Nephron (organoid): ENCODE measurements at regions not wholly inside any gene's neighbourhood (a gene's known extent, or its start where the extent isn't known, plus 50 kb on each side); places are given as distances from the start of the nearest gene placed in this dataset.
A peak's percentile ranks its signal among the peaks of the same experiment; 100 is the strongest.

Experiments
- H3K27ac Mint-ChIP-seq, 3 experiments: 2 replicates each; pipeline ENCODE4 v1.8.0; 2020; ENCODE audit warnings: mixed read lengths in 3 of 3, mild to moderate bottlenecking in 2 of 3, moderate library complexity in 1 of 3
- H3K27me3 Mint-ChIP-seq: 2 replicates; pipeline ENCODE4 v1.8.0; 2021; ENCODE audit warnings: low read depth, mild to moderate bottlenecking, moderate library complexity, mixed read lengths
- H3K36me3 Mint-ChIP-seq: 2 replicates; pipeline ENCODE4 v1.8.0; 2020; ENCODE audit warnings: low read depth, mixed read lengths
- H3K4me1 Mint-ChIP-seq: 2 replicates; pipeline ENCODE4 v1.8.0; 2020; ENCODE audit warnings: mixed read lengths
- H3K4me3 Mint-ChIP-seq, 3 experiments: 2 replicates each; pipeline ENCODE4 v1.8.0; 2020; ENCODE audit warnings: mild to moderate bottlenecking in 3 of 3, mixed read lengths in 3 of 3, moderate library complexity in 2 of 3
- H3K9me3 Mint-ChIP-seq: 2 replicates; pipeline ENCODE4 v1.8.0; 2020; ENCODE audit warnings: mixed read lengths
- CTCF ChIP-seq, 3 experiments: fragments of 200-600 bp; sonication (generic); IDR thresholded peaks; one replicate each; pipeline ENCODE4 v1.5.0; 2021; ENCODE audit warnings: antibody characterized with exemption in 3 of 3; ENCODE audit not compliant: unreplicated experiment in 3 of 3

GRCh38 chr12:42010257-42010656 is 134.4 kb downstream of the GXYLT1 start:
- no peaks in the 10 kb centered on the region for H3K9me3 Mint-ChIP-seq
- H3K27me3 Mint-ChIP-seq: no peaks in the 10 kb centered on the region
- H3K4me3 Mint-ChIP-seq: no peak overlapping the region
- no peaks in the 10 kb centered on the region for H3K4me1 Mint-ChIP-seq
- no peak for TF ChIP-seq CTCF (IDR thresholded peaks at IDR 0.05; ENCODE audit: unreplicated experiment in 3 of 3)
- no peaks in the 10 kb centered on the region for H3K36me3 Mint-ChIP-seq
- H3K27ac Mint-ChIP-seq: no peak overlapping the region

GRCh38 chr12:42008996-42009395 is 135.7 kb downstream of the GXYLT1 start:
- Mint-ChIP-seq H3K4me3 (no peak overlapping the region), H3K36me3 (no peaks in the 10 kb centered on the region), H3K9me3 (no peaks in the 10 kb centered on the region), H3K27ac (no peak overlapping the region), H3K27me3 (no peaks in the 10 kb centered on the region), H3K4me1 (no peaks in the 10 kb centered on the region)
- TF ChIP-seq CTCF (IDR thresholded peaks at IDR 0.05; ENCODE audit: unreplicated experiment in 3 of 3): no peak

DNA sequence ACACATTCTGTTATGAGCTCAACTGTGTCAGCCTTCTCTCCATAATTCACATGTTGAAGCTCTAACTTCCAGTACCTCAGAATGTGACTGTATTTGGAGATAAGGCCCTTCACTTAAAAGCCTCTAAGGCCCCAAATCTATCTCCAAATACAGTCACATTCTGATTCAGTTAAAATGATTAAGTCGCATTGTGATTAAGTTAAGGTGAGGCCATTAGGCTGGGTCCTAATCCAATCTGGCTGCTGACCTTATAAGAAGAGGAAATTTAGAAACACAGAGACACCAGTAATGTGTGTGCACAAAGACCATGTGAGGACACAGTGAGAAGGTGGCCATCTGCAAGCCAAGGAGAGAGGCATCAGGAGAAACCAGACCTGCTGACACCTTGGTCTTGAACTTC is 141.6 kb downstream of the GXYLT1 start:
- H3K36me3 Mint-ChIP-seq: no peaks in the 10 kb centered on the region
- H3K4me1 Mint-ChIP-seq: no peaks in the 10 kb centered on the region
- peaks cover 3% of the 10 kb centered on the region for H3K27me3 Mint-ChIP-seq
- TF ChIP-seq CTCF (IDR thresholded peaks at IDR 0.05; ENCODE audit: unreplicated experiment in 3 of 3): no peak
- H3K4me3 Mint-ChIP-seq: no peak overlapping the region
- no peaks in the 10 kb centered on the region for H3K9me3 Mint-ChIP-seq
- H3K27ac Mint-ChIP-seq: no peak overlapping the region

DNA sequence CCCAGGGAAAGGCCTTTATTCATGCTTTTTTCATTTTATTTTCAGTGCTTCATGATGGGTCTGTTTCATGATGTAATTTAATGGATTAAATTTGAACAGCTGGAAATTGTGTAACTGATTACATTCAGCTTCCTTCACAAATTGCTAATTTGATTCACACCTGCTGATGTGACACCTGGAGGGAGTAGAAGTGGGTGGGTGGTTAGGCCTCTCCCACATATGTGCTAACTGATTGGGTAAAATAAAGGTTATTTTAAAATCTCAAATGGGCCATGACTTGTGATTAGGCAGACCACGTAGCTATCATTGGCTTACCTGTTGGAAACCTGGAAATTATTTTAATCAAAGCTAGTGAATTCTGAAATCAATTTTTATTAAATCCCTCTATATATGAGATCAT is 142.1 kb downstream of the GXYLT1 start:
- Mint-ChIP-seq H3K4me1 (no peaks in the 10 kb centered on the region), H3K36me3 (no peaks in the 10 kb centered on the region), H3K9me3 (no peaks in the 10 kb centered on the region), H3K27me3 (peaks cover 3% of the 10 kb centered on the region), H3K27ac (no peak overlapping the region), H3K4me3 (no peak overlapping the region)
- no peak for TF ChIP-seq CTCF (IDR thresholded peaks at IDR 0.05; ENCODE audit: unreplicated experiment in 3 of 3)

DNA sequence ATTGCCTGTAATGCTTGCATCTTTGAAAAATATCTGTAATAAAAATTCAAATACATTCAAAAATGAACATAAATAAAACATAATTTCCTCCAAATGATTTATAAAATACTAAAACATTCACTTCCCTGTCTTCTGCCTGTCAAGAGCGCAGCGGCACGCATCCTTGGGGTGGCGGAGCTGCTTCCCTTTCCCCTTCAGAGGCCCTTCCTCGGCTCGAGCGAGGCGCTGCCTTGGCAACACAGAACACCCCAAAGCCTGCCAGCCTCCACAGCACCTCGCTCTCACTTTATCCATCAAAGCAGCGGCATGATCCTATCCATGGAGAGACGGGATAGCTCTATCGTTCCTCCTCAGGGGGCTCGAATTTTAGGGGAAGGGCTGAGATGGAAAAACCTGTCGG is 146.2 kb downstream of the GXYLT1 start:
- H3K9me3 Mint-ChIP-seq: no peaks in the 10 kb centered on the region
- H3K27ac Mint-ChIP-seq: no peak overlapping the region
- H3K4me3 Mint-ChIP-seq: no peak overlapping the region
- H3K36me3 Mint-ChIP-seq: no peaks in the 10 kb centered on the region
- TF ChIP-seq CTCF (IDR thresholded peaks at IDR 0.05; ENCODE audit: unreplicated experiment in 3 of 3): no peak
- peaks cover 3% of the 10 kb centered on the region for H3K27me3 Mint-ChIP-seq
- H3K4me1 Mint-ChIP-seq: no peaks in the 10 kb centered on the region

- H3K27ac Mint-ChIP-seq: peak overlapping the region; percentile 3 to 77 (median 20)
- H3K4me3 Mint-ChIP-seq: no peak overlapping the region
Observed at GRCh38 chr12:41993283-41993682, 151.4 kb downstream of the GXYLT1 start.

More at GRCh38 chr12:41993283-41993682, 151.4 kb downstream of the GXYLT1 start:
- Mint-ChIP-seq H3K4me1 (peaks cover 10% of the 10 kb centered on the region), H3K36me3 (no peaks in the 10 kb centered on the region), H3K9me3 (no peaks in the 10 kb centered on the region), H3K27me3 (peaks cover 3% of the 10 kb centered on the region)
- TF ChIP-seq CTCF (IDR thresholded peaks at IDR 0.05; ENCODE audit: unreplicated experiment in 3 of 3): no peak
